Keratinocyte (primary cell): ENCODE measurements at regions not wholly inside any gene's neighbourhood (a gene's known extent, or its start where the extent isn't known, plus 50 kb on each side); places are given as distances from the start of the nearest gene placed in this dataset.

Experiments
- DNase-seq: peaks from one replicate; pipeline ENCODE4 v3.0.0-alpha.2; 2011; ENCODE audit warnings: low read depth, missing footprints, low spot score
- FAIRE-seq: peaks from 2 replicates; lab custom pipeline; 2011; peaks lifted over from hg19 to GRCh38; lab: Jason Lieb, UNC
- H2AFZ ChIP-seq: 2 replicates; pipeline ENCODE4 v1.6.0; 2012; ENCODE audit warnings: low read length, control low read depth, inconsistent platforms; ENCODE audit not compliant: control insufficient read depth
- H3K27ac ChIP-seq: 2 replicates; pipeline ENCODE4 v1.5.1; 2011; ENCODE audit warnings: low read length; ENCODE audit not compliant: control insufficient read depth, insufficient read depth
- H3K27me3 ChIP-seq: 3 replicates; pipeline ENCODE4 v1.6.0; 2011; ENCODE audit warnings: low read length; ENCODE audit not compliant: control insufficient read depth, insufficient read depth; ENCODE audit errors: extremely low read depth
- H3K36me3 ChIP-seq, 2 experiments: 2 replicates in 1 of 2; 3 replicates in 1 of 2; pipeline ENCODE4 v1.5.1; 2011; ENCODE audit warnings: low read length in 2 of 2, mild to moderate bottlenecking in 1 of 2; ENCODE audit not compliant: control insufficient read depth in 2 of 2, insufficient read depth in 2 of 2; ENCODE audit errors: extremely low read depth in 1 of 2
- H3K4me1 ChIP-seq: 3 replicates; pipeline ENCODE4 v1.5.1; 2011; ENCODE audit warnings: low read length; ENCODE audit not compliant: control insufficient read depth, insufficient read depth; ENCODE audit errors: extremely low read depth
- H3K4me2 ChIP-seq: 3 replicates; pipeline ENCODE4 v1.6.0; 2011; ENCODE audit warnings: low read depth, low read length; ENCODE audit not compliant: control insufficient read depth, insufficient read depth; ENCODE audit errors: extremely low read depth
- H3K4me3 ChIP-seq, 3 experiments: fragments of 200-600 bp in 1 of 3; sonication (generic) in 1 of 3; 2 replicates in 2 of 3; 3 replicates in 1 of 3; pipeline ENCODE4 v1.5.1; 2011 to 2016; ENCODE audit warnings: low read length in 3 of 3, mild to moderate bottlenecking in 3 of 3, control low read depth in 2 of 3, inconsistent platforms in 1 of 3, low read depth in 1 of 3, mixed read lengths in 1 of 3, mixed run types in 1 of 3, moderate library complexity in 1 of 3; ENCODE audit not compliant: control insufficient read depth in 2 of 3, insufficient read depth in 2 of 3; ENCODE audit errors: extremely low read depth in 1 of 3
- H3K79me2 ChIP-seq: 2 replicates; pipeline ENCODE4 v1.6.0; 2012; ENCODE audit warnings: low read length; ENCODE audit not compliant: control insufficient read depth, insufficient read depth
- H3K9ac ChIP-seq: 3 replicates; pipeline ENCODE4 v1.6.0; 2011; ENCODE audit warnings: low read length; ENCODE audit not compliant: control insufficient read depth, insufficient read depth; ENCODE audit errors: extremely low read depth
- H3K9me1 ChIP-seq: 3 replicates; pipeline ENCODE4 v1.6.0; 2011; ENCODE audit warnings: low read length; ENCODE audit not compliant: control insufficient read depth, insufficient read depth; ENCODE audit errors: extremely low read depth
- H3K9me3 ChIP-seq: 2 replicates; pipeline ENCODE4 v1.5.1; 2012; ENCODE audit warnings: low read depth, low read length; ENCODE audit not compliant: control insufficient read depth
- H4K20me1 ChIP-seq: 3 replicates; pipeline ENCODE4 v1.6.0; 2011; ENCODE audit warnings: low read length; ENCODE audit not compliant: control insufficient read depth, insufficient read depth; ENCODE audit errors: extremely low read depth
- CTCF ChIP-seq, 3 experiments: IDR thresholded peaks in 1 of 3; conservative IDR thresholded peaks in 1 of 3; optimal IDR thresholded peaks in 1 of 3; 2 replicates in 2 of 3; 3 replicates in 1 of 3; pipeline versions ENCODE3 to v1.5.1; 2011; ENCODE audit warnings: low read length in 3 of 3, mild to moderate bottlenecking in 3 of 3, moderate library complexity in 2 of 3, control low read depth in 1 of 3, inconsistent platforms in 1 of 3; ENCODE audit not compliant: insufficient read depth in 2 of 3; ENCODE audit errors: extremely low read depth in 1 of 3
- EZH2 ChIP-seq: IDR thresholded peaks from one replicate; pipeline ENCODE4 v1.6.1; 2012; ENCODE audit warnings: inconsistent platforms, mild to moderate bottlenecking, low read length, moderate library complexity
- dilution Hi-C: fragments of 300-500 bp; cut with MboI; formaldehyde crosslinking; loops from one replicate; pipeline ENCODE4 v1.7.0; 2020; ENCODE audit warnings: low sequenced_read_pairs; ENCODE audit not compliant: extremely low pct_ligation_motif_present

- Histone ChIP-seq H2AFZ (no peak overlapping the region), H4K20me1 (no peaks in the 10 kb centered on the region), H3K4me2 (no peak overlapping the region), H3K27ac (no peak overlapping the region), H3K4me1 (no peaks in the 10 kb centered on the region), H3K4me3 (no peak overlapping the region), H3K79me2 (no peaks in the 10 kb centered on the region), H3K36me3 (no peaks in the 10 kb centered on the region), H3K9me1 (no peaks in the 10 kb centered on the region), H3K9ac (no peak overlapping the region), H3K27me3 (no peaks in the 10 kb centered on the region), H3K9me3 (no peaks in the 10 kb centered on the region)
- no peak for TF ChIP-seq CTCF (optimal IDR thresholded peaks at IDR 0.05 in 1 of 3, IDR thresholded peaks at IDR 0.05 in 1 of 3, conservative IDR thresholded peaks at IDR 0.05 in 1 of 3; ENCODE audit: extremely low read depth in 1 of 3, insufficient read depth in 2 of 3, low read length in 3 of 3)
- no peak for TF ChIP-seq EZH2
- DNase-seq (no peak), FAIRE-seq (no peak)
- dilution Hi-C loops = no loop called here
Measured at GRCh38 chr1:194256010-194256409, 1069.6 kb upstream of the B3GALT2 start.

GRCh38 chr1:194252199-194252598 is 1065.8 kb upstream of the B3GALT2 start:
- no peak overlapping the region for H3K4me3 ChIP-seq
- H3K9ac ChIP-seq = no peak overlapping the region
- H3K36me3 ChIP-seq = no peaks in the 10 kb centered on the region
- no peaks in the 10 kb centered on the region for H4K20me1 ChIP-seq
- H3K27ac ChIP-seq = no peak overlapping the region
- H3K79me2 ChIP-seq = no peaks in the 10 kb centered on the region
- no peaks in the 10 kb centered on the region for H3K9me1 ChIP-seq
- no peaks in the 10 kb centered on the region for H3K27me3 ChIP-seq
- H3K4me2 ChIP-seq = no peak overlapping the region
- dilution Hi-C loops = no loop called here
- no peaks in the 10 kb centered on the region for H3K4me1 ChIP-seq
- no peak for DNase-seq
- FAIRE-seq = no peak
- H2AFZ ChIP-seq = no peak overlapping the region
- TF ChIP-seq EZH2 (no peak), CTCF (optimal IDR thresholded peaks at IDR 0.05 in 1 of 3, IDR thresholded peaks at IDR 0.05 in 1 of 3, conservative IDR thresholded peaks at IDR 0.05 in 1 of 3; ENCODE audit: extremely low read depth in 1 of 3, insufficient read depth in 2 of 3, low read length in 3 of 3) (no peak)
- no peaks in the 10 kb centered on the region for H3K9me3 ChIP-seq
